ENCODE measurements at regions not wholly inside any gene's neighbourhood (a gene's known extent, or its start where the extent isn't known, plus 50 kb on each side); places are given as distances from the start of the nearest gene placed in this dataset.

DNA sequence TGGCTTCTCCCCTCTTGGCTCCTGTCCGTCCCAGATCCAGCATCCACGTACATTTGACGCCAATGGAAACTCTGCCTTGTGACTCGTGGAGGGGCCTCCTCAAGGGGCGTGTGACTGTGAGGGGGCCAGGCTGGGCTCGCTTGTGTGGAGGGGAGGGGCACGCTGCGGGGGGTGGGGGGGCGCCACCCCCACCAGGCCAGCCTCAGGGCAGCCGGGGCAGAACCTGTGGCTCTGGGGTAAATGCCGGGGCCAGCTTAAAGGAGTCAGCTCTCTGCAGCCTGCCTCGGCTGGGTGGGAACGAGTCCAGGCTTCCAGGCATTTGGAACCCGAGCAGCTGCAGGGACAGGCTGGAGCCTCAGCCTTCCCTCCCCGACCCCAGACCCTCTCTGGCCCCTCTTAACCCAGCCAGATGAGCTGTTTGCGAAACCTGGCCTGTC is 94.1 kb downstream of the SIK1 start:
- no peak for DNase-seq (ENCODE audit: low spot score)

DNA sequence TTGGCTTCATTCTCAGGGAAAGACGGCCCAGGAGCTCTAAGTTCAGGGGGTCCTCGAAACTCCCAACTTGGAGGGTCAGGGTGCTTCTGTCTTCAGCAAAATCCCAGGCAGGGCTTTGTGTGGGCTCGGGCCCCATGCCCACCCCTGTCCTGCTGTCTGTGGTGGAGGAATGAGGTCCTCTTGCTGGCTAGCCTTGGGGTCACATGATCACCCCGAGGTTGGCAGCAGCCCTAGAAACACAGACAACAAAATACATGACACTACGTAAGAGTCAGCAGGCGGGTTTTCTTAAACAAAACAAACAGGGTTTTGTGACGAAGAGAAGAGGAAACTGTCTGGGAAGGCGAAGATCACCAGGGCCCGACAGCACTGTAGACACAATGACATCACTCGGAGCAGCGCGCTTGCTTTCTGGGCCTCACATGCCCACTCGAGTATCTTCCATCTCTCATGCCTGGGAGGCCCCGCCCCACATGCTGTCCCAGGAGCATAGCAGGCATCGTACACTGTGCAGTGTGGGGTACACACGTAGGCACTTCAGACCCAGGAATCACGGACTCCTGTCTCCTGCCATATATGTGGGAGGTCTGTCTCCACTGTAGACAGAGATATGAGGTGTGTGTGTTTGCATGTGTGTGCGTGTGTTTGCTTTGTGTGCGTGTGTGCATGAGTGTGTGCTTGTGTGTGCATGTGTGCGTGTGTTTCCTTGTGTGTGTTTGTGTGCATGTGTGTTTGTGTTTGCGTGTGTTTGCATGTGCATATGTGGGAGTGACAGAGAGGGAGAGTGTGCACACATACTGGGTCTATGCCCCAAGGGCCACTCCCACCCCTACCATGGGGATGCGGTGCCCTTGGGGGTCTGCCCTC is 94.7 kb downstream of the SIK1 start:
- no peak for DNase-seq (ENCODE audit: low spot score)

DNA sequence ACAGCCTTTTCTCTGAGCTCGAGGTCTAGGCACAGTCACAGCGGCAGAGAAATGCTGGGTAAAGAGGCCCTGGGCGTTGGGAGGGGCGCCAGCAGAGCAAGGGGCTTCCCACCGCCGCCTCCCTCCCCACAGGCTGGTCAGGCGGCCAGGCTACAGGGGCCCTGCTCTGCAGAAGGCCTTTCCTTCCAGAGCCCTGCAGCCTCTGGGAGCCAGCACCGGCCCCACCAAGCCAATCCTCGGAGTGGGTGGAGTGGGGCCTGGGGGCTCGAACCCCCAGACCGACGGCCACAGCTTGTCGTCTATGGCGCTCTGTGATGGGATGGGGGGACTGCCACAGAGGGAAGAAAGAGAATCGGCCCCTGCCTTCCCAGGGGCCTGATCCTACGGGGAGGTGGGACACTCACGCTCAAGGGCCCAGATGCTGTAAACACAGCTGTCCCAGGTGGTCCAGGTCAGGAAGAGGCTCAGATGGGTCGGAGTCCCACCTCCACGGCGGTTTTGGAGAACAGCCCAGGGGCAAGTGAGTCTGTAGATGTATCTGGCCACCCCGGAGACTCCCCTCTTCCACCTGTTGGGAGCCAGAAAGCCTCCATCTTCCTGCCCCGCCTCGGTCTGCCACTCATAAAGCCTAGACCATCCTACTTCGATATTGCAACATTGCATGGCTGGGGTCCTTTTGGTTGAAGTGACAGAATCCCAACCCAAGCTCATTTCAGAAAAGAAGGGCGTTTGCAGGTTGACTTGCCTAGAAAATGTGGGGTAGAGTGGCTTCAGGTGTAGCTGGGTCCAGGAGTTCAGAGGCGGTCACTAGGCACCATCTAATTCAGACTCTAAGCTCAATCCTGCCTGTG is 95.6 kb downstream of the SIK1 start:
- DNase-seq (ENCODE audit: low spot score): no peak

- DNase-seq (ENCODE audit: low spot score): no peak
Measured at GRCh38 chr21:43330306-43330881, 96.5 kb downstream of the SIK1 start.

- no peak for DNase-seq (ENCODE audit: low spot score)
Measured at GRCh38 chr21:43329711-43330269, 97.1 kb downstream of the SIK1 start.

DNA sequence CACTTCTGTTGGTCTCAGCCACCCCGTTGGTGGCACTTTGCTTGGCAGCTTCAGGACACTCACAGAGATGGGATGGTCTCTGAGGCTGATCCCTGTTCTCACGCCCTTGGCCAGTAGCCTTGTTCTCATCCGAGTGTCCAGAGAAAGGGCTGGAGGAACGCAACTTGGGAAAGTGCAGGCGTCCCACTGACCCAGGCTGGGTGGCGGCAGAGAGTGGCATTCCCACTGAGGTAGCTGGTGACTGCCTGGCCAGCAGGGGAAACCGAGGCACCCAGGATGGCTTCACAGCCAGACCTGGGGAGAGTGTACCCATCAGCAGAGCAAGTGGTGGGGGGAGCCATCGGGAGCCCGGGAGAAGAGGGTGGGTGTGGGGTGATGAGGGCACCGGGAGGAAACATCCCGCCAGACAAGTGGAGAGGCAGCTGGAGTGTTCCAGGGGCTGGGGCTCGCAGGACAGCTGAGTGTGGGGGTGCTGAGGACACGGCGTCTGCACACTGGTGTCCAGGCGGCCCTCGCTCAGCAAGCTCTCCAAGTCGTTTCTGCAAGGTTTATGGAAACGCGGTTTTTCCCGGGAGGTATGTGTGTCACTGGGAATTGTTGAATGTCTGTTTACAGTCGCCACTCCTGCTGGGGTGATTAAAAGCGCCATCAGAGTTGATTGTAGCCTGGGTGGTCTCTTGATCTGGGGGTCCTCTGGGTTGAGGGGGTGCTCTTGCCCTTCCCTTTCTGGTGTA is 97.8 kb downstream of the SIK1 start:
- no peak for DNase-seq (ENCODE audit: low spot score)

DNA sequence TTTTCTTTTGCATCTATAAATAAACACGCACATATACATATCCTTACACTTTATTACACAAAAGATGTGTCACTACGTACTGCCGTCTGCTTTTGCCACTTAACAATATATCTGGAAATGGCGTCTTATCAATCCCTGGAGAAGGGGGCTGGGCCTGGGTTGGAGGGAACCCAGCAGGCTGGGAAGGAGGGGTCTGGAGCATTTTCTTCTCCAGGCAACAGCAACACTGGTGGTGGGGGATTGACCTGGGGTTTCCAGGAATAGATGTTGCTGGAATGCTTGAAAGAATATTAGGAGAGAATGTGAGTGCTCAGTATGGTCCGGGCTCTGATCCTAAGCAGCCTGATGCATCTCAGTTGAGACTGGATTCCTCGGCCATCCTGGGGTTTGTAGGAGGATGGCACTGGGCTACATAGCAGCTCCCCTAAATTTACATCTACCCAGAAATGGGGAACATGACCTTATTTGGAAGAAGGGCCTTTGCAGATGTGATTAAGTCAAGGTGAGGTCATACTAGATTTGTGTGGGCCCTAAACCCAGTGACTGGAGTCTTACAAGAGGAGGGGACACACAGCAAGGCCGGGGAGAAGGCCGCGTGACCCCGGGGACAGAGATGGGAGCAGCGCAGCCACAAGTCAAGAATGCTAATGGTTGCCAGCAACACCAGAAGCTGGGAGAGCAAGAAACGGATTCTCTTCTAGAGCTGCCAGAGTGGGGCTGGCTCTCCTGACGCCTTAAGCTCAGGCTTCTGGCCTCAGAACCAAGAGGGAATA is 98.6 kb downstream of the SIK1 start:
- no peak for DNase-seq (ENCODE audit: low spot score)

DNA sequence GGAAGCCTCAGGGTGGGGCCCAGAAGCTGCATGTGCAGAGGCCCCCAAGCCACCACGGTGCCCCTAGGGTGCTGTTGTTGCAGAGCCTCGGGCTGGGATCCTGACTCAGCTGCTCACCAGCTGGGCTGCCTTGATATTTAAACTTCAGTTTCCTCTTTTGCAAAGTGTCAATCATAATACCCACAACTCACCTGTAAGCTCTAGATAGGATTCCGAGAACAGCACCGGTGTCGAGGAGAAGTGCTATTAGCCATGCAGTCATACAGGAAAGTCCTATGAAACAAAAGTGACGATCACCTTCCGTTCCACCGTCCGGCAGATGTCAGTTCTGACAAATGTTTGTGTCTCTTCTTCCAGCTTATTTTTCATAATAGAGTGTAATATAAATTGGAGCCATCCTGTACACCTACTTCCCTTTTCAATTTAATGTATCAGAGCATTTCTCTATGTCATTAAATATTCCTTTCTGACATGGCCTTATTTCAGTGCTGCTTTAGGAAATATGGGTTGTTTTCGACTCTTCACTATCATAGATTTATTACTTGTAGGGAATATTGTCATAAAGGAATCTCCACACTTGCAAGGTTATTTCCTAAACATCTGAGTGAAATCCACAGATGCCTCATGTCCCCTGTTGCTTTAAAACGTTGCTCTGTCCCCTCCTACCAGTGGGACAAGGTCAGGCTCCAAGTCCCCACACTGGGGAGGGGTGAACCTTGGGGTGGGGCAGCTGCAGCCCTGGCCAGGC is 100.8 kb downstream of the SIK1 start:
- DNase-seq (ENCODE audit: low spot score): no peak

DNA sequence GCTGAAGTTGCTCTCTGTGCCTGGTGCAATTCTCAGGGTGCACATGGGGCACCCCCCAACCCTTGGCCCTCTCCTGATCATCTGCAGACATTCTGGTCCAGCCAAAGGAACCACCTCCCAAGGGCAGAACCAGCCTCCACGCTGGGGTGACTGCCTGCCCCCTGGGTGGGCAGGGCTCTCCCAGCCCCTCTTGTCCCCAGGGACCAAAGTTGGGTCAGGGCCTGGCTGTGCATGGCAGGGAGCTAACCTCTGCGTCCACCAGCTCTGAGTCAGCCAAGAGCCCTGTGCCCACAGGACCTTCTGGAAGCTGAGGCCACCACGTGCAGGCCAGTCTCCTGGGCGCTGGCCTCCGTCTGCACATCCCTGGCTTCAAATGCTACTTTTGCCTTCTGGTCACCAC is 101.9 kb downstream of the SIK1 start:
- DNase-seq (ENCODE audit: low spot score): no peak

GRCh38 chr21:43324596-43324995 is 102.3 kb downstream of the SIK1 start:
- no peak for DNase-seq (ENCODE audit: low spot score)

GRCh38 chr21:43323244-43324005 is 103.5 kb downstream of the SIK1 start:
- DNase-seq (ENCODE audit: low spot score): no peak

GRCh38 chr21:43322805-43323204 is 104.1 kb downstream of the SIK1 start:
- no peak for DNase-seq (ENCODE audit: low spot score)

GRCh38 chr21:43322311-43322710 is 104.6 kb downstream of the SIK1 start:
- DNase-seq (ENCODE audit: low spot score): no peak

DNA sequence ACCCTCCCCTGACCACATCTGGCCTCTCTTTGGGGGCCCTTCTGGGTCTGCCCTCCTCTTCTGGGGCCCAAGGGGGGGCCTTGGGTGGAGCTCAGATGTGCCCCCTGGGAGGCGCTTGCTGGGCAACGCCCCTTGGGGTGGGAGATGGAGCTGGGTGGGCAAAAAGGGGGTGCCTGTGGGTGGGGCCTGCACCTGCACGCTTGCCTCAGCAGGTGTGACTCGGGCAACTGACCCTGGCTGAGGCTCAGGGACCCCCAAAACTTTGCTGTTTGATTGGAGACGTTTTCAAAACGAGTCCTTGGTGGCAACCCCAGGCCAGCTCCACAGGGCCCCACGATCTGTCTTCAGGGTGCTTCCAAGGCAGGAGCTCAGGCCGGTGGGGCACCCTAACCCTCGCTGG is 105.3 kb downstream of the SIK1 start:
- DNase-seq (ENCODE audit: low spot score): no peak

DNA sequence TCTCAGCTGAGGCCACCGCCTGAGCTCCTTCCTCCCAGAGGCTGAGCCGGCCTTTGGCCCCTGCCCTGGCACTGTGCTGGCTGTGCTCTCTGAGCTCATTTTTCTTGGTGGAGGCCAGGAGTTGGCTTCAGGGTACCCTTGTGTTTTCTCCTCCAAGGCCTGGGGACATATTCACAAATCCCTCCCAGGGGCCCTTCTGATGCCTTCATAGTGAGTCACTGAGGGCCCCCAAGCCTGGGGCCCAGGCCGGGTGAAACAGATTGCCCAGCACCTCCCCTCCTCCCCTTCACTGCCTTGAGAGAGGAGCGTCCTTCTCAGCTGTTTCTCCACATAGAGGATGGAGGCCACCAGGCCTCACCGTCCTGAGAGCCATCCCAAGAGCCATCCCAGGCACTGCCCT is 105.8 kb downstream of the SIK1 start:
- DNase-seq (ENCODE audit: low spot score): no peak

- DNase-seq (ENCODE audit: low spot score): no peak
Measured at GRCh38 chr21:43320526-43320925, 106.4 kb downstream of the SIK1 start.

DNA sequence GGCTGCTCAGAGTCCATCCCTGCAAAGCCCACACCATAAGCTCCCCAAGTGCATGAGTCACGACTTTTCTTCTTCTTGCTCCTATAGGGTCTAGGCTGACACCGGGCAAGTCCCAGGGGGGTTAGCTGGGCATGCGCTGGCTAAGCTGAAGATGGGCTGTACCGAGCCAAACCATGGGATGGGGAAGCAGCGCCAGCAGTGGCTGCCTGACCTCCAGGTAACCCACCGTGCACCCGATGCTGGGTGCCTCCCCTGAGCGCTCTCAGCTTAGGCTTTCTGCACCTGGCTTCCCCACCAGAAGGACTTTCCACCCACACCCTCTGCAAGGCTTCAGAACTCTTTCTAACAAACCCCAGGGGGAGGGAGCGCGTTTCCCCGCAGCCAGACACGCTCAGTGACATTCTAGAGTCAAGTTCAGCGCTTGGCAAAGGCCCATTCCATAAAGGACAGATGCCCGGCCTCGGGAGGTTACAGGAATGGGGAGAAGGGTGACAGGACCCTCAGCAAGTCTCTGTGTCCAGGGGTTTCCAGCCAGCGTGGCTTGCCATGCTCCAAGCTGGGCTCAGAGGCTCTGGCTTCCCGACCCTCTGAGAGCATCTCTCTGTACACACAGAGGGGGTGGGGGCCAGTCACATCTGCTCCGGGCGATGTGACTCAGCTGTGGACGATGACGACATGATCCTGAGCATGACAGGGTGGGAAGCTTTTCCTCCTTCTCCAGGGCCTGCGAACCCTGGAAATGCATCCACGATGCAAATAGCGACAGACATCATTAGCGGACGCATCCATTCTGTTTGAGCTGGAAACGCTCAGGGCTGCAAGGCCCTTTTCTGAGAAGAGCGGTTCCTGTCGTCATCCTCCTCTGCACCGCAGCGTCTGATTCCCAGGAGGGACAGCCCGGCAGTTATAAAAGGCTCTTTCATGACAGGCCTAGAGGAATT is 107.8 kb downstream of the SIK1 start:
- no peak for DNase-seq (ENCODE audit: low spot score)

GRCh38 chr21:43318368-43318767 is 108.6 kb downstream of the SIK1 start:
- no peak for DNase-seq (ENCODE audit: low spot score)

All from CD4-positive, alpha-beta T cell treated with Interleukin-6 at 100 ng/mL for 8 hours (primary cell).